Ishikawa (cell line): ENCODE measurements at regions not wholly inside any gene's neighbourhood (a gene's known extent, or its start where the extent isn't known, plus 50 kb on each side); places are given as distances from the start of the nearest gene placed in this dataset.

Experiments
- CREB1 ChIP-seq: IDR thresholded peaks from 2 replicates; pipeline ENCODE4 v1.6.1; 2012; ENCODE audit warnings: low read depth
- EP300 ChIP-seq: IDR thresholded peaks from 2 replicates; pipeline ENCODE4 v1.6.1; 2012; ENCODE audit warnings: borderline replicate concordance

DNA sequence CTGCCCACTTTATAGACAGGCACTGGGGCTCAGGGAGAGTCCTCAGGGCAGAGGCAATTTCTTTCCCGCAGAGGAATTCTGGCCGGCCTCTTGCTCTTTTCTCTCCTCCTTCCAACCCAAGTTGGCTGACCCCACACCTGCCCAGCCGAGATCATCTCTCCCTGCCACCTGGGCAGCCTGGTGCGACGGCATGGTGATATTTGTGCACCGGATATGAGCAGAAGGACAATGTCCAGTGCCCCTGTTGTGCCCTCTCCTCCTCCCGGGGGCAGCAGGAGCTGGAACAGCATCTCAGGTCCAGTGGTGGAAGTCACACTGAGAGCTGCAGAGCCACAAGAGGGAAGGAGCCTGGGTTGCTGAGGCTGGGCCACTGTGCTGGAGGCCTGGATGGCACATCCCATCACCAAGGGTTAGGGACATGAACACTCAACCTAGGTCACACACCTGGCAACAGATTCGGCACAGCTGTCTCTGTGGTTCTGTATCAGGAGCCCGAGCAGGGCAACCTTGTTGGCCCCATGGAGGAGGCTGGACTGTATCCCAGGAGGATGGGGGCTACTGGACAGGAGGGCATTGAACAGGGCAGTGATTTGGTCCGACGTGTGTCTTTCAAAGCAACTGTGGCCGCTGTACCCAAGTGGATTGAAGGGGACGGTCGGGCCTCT, 57.7 kb upstream of the DIO3 start:
- TF ChIP-seq EP300 (no peak), CREB1 (no peak)
